ENCODE measurements at regions not wholly inside any gene's neighbourhood (a gene's known extent, or its start where the extent isn't known, plus 50 kb on each side); places are given as distances from the start of the nearest gene placed in this dataset.

DNA sequence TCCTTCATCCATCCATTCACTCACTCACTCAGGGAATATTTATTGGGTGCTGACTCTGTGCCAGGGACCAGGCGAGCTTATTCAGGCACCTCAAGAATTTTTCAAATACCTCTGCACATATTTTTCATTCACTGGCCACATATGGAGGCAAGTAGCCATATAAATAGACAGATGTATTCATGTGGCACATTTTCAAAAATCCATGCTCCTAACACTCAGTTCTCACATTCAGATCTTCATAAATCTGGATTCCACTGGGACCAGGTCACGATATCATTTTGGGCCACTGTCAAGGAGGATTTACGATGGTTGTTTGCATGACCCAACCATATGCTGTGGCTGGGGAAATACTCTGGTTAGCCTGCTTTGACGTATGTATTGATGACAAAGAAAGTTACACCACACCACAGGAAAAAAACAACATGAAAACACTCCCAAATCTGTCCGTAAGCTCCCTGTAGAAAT is 241.8 kb upstream of the LRTM1 start:
- no peak overlapping the region for H3K27ac ChIP-seq (ENCODE audit: low read depth, low read length)
- H3K36me3 ChIP-seq (ENCODE audit: control insufficient read depth, low read length): no peaks in the 10 kb centered on the region
- no peaks in the 10 kb centered on the region for H3K9me3 ChIP-seq (ENCODE audit: control insufficient read depth, insufficient read depth, low read length)
- H4K20me1 ChIP-seq (ENCODE audit: control insufficient read depth, insufficient read depth, low read depth, low read length): no peaks in the 10 kb centered on the region
- H3F3A ChIP-seq (ENCODE audit: control insufficient read depth, insufficient read depth): no peaks in the 10 kb centered on the region
- no peaks in the 10 kb centered on the region for H3K79me2 ChIP-seq (ENCODE audit: control insufficient read depth, low read length)
- no peak overlapping the region for H3K4me3 ChIP-seq (ENCODE audit: low read length)
- no peaks in the 10 kb centered on the region for H3K27me3 ChIP-seq (ENCODE audit: control insufficient read depth, low read length)
- H3K4me1 ChIP-seq (ENCODE audit: control insufficient read depth, low read length): no peaks in the 10 kb centered on the region
- no peaks in the 10 kb centered on the region for H3K9me2 ChIP-seq (replicated peaks; ENCODE audit: control insufficient read depth, low read length)
- H3K4me2 ChIP-seq (ENCODE audit: low read length): no peak overlapping the region
- TF ChIP-seq EZH2phosphoT487 (IDR thresholded peaks at IDR 0.05; ENCODE audit: borderline replicate concordance, low read length): no peak
- TF ChIP-seq, protein P1, sequence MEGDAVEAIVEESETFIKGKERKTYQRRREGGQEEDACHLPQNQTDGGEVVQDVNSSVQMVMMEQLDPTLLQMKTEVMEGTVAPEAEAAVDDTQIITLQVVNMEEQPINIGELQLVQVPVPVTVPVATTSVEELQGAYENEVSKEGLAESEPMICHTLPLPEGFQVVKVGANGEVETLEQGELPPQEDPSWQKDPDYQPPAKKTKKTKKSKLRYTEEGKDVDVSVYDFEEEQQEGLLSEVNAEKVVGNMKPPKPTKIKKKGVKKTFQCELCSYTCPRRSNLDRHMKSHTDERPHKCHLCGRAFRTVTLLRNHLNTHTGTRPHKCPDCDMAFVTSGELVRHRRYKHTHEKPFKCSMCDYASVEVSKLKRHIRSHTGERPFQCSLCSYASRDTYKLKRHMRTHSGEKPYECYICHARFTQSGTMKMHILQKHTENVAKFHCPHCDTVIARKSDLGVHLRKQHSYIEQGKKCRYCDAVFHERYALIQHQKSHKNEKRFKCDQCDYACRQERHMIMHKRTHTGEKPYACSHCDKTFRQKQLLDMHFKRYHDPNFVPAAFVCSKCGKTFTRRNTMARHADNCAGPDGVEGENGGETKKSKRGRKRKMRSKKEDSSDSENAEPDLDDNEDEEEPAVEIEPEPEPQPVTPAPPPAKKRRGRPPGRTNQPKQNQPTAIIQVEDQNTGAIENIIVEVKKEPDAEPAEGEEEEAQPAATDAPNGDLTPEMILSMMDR (IDR thresholded peaks at IDR 0.05; ENCODE audit: low read depth, low read length, poor library complexity, severe bottlenecking): no peak

DNA sequence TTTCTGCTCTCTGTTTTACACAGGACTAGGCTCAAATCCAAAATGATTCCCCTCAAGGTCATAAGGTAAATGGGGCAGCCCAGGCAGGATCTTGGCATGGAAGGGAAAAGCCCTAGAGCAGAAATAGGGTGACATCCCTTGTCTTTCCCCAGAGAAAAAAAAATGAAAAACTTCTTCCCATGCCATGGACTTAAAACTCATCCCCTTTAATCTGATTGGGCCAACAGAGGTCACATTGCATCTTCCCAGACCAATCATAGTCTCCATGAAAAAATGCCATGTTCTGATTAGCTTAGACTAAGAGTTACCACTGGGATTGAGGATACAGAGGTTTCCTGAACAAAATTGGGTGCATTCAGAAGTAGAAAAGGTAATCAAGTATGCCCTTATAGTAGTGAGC is 241.3 kb upstream of the LRTM1 start:
- Histone ChIP-seq H4K20me1 (ENCODE audit: control insufficient read depth, insufficient read depth, low read depth, low read length) (no peaks in the 10 kb centered on the region), H3K9me3 (ENCODE audit: control insufficient read depth, insufficient read depth, low read length) (no peaks in the 10 kb centered on the region), H3K4me2 (ENCODE audit: low read length) (no peak overlapping the region), H3K4me1 (ENCODE audit: control insufficient read depth, low read length) (no peaks in the 10 kb centered on the region), H3K4me3 (ENCODE audit: low read length) (no peak overlapping the region), H3K79me2 (ENCODE audit: control insufficient read depth, low read length) (no peaks in the 10 kb centered on the region), H3K27me3 (ENCODE audit: control insufficient read depth, low read length) (no peaks in the 10 kb centered on the region), H3K36me3 (ENCODE audit: control insufficient read depth, low read length) (no peaks in the 10 kb centered on the region), H3K9me2 (replicated peaks; ENCODE audit: control insufficient read depth, low read length) (no peaks in the 10 kb centered on the region), H3K27ac (ENCODE audit: low read depth, low read length) (no peak overlapping the region), H3F3A (ENCODE audit: control insufficient read depth, insufficient read depth) (no peaks in the 10 kb centered on the region)
- TF ChIP-seq, protein P1 (IDR thresholded peaks at IDR 0.05; ENCODE audit: low read depth, low read length, poor library complexity, severe bottlenecking): no peak
- no peak for TF ChIP-seq EZH2phosphoT487 (IDR thresholded peaks at IDR 0.05; ENCODE audit: borderline replicate concordance, low read length)

DNA sequence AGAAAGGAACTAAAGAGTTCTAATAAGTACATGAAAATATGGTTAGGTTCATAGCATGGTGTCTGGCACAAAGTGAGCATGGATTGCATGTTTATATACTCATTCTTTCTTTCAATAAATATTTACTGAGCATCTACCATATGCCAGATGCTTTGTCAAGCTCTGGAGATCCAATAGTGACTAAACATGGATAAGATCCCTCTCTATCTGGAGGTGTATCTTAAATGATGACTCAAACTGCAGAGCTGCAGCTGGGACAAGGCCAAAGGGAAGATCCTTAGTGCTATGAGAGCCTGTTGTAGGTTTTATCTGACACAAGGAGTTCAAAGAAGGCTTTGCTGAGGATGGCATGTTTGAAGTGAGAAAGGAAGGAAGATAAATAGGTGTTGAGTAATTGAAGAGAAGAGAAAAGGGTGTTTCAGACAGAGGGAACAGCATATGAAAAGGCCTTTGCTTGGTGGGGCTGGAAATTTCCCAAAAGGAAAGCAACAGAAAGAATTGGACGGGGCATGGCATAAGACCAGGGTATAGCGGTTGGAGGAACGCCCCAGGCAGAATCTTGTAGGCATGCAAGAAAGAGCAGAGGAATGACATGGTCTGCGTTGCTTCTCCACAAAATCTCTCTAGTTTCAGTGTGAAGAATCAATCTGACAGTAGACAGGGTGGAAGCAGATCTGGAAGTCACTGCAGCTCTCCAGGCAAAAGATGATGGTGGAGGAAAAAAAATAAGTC is 239.9 kb upstream of the LRTM1 start:
- Histone ChIP-seq H3K4me1 (ENCODE audit: control insufficient read depth, low read length) (no peaks in the 10 kb centered on the region), H3K27me3 (ENCODE audit: control insufficient read depth, low read length) (no peaks in the 10 kb centered on the region), H3K36me3 (ENCODE audit: control insufficient read depth, low read length) (no peaks in the 10 kb centered on the region), H3F3A (ENCODE audit: control insufficient read depth, insufficient read depth) (no peaks in the 10 kb centered on the region), H3K4me3 (ENCODE audit: low read length) (no peak overlapping the region), H3K27ac (ENCODE audit: low read depth, low read length) (no peak overlapping the region), H3K9me2 (replicated peaks; ENCODE audit: control insufficient read depth, low read length) (no peaks in the 10 kb centered on the region), H3K4me2 (ENCODE audit: low read length) (no peak overlapping the region), H3K9me3 (ENCODE audit: control insufficient read depth, insufficient read depth, low read length) (no peaks in the 10 kb centered on the region), H4K20me1 (ENCODE audit: control insufficient read depth, insufficient read depth, low read depth, low read length) (no peaks in the 10 kb centered on the region), H3K79me2 (ENCODE audit: control insufficient read depth, low read length) (no peaks in the 10 kb centered on the region)
- TF ChIP-seq, protein P1 (IDR thresholded peaks at IDR 0.05; ENCODE audit: low read depth, low read length, poor library complexity, severe bottlenecking): no peak
- TF ChIP-seq EZH2phosphoT487 (IDR thresholded peaks at IDR 0.05; ENCODE audit: borderline replicate concordance, low read length): no peak

Data from DOHH2 (cell line).